ENCODE measurements at regions not wholly inside any gene's neighbourhood (a gene's known extent, or its start where the extent isn't known, plus 50 kb on each side); places are given as distances from the start of the nearest gene placed in this dataset.
"Not testable (repeated sequence)": the region's sequence is repeated elsewhere in the genome, so short reads cannot be mapped to it uniquely, and the experiment has no call there.

DNA sequence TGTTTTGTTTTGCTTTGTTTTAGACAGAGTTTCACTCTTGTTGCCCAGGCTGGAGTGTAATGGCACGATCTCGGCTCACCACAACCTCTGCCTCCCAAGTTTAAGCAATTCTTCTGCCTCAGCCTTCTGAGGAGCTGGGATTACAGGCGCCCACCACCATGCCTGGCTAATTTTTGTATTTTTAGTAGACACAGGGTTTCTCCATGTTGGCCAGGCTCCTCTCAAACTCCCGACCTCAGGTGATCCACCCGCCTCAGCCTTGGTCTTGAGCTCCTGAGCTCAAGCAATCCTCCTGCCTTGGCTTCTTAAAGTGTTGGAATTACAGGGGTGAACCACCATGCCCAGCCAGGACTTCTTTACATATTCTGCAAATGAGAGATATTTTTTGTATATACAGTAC, 57.5 kb upstream of the WNT7B start:
- not testable (repeated sequence) for H3K4me3 ChIP-seq (ENCODE audit: low read length); H3K4me2 ChIP-seq (ENCODE audit: low read length); H3K9me3 ChIP-seq (replicated peaks; ENCODE audit: low read length); H3K27me3 ChIP-seq (ENCODE audit: control insufficient read depth, insufficient read depth, low read length); H3K36me3 ChIP-seq (ENCODE audit: insufficient read depth, low read length)
- Histone ChIP-seq H3K9ac (ENCODE audit: low read depth, low read length) (peak overlapping the region; percentile 89), H3K4me1 (ENCODE audit: control insufficient read depth, insufficient read depth, low read length) (peaks cover 35% of the 10 kb centered on the region)

- H3K9ac ChIP-seq (ENCODE audit: low read depth, low read length), result peak overlapping the region; percentile 89
- H3K36me3 ChIP-seq (ENCODE audit: insufficient read depth, low read length), result no peaks in the 10 kb centered on the region
- no peaks in the 10 kb centered on the region for H3K27me3 ChIP-seq (ENCODE audit: control insufficient read depth, insufficient read depth, low read length)
- H3K4me2 ChIP-seq (ENCODE audit: low read length), result peak overlapping the region; percentile 88
- peaks cover 43% of the 10 kb centered on the region for H3K4me1 ChIP-seq (ENCODE audit: control insufficient read depth, insufficient read depth, low read length)
- H3K4me3 ChIP-seq (ENCODE audit: low read length), result peak overlapping the region; percentile 69
- H3K9me3 ChIP-seq (replicated peaks; ENCODE audit: low read length), result no peaks in the 10 kb centered on the region
Measured at GRCh38 chr22:46035380-46035741, 58.4 kb upstream of the WNT7B start.

DNA sequence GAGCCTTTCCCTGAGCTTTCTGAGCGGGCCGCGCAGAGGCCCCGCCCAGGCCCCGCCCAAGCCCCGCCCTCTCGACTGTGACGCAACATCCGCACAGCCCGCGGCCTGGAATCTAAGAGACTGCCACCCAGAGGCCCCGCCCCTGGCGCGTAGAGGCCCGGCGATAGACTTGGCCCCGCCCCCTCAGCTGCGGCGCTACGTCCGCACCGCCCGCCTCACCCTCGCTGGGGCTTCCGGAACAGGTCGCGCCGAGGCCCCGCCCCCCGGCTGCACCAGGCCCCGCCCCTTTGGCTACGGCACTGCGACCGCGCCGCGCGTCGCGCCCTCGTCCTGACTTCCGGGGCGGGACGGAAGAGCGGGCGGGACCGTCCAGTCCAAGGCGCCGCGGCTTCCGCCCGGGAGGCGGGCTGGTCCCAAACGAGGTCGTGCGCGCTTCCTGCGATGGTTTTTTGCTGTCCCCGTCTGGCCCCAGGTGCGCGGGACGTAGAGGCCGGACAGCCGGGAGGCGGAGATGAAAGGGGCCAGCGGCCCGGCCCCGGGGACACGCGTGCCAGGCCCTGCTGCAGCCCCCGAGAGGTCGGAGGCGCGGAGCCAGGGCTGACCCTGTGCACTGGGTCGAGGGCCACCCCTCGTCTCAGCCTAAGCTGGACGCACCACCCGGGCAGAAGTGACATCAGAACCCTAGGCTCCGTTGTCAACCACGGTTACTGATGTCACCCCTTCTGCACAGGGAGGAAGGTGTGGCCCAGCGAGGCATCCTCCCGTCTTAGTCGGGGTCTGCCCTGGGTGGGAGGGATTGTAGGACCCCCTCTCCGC, 59.0 kb upstream of the WNT7B start:
- Histone ChIP-seq H3K9me3 (replicated peaks; ENCODE audit: low read length) (no peaks in the 10 kb centered on the region), H3K4me1 (ENCODE audit: control insufficient read depth, insufficient read depth, low read length) (peaks cover 49% of the 10 kb centered on the region), H3K4me2 (ENCODE audit: low read length) (peak overlapping the region; percentile 100), H3K4me3 (ENCODE audit: low read length) (peak overlapping the region; percentile 91), H3K27me3 (ENCODE audit: control insufficient read depth, insufficient read depth, low read length) (no peaks in the 10 kb centered on the region), H3K36me3 (ENCODE audit: insufficient read depth, low read length) (no peaks in the 10 kb centered on the region), H3K9ac (ENCODE audit: low read depth, low read length) (peak overlapping the region; percentile 97)

DNA sequence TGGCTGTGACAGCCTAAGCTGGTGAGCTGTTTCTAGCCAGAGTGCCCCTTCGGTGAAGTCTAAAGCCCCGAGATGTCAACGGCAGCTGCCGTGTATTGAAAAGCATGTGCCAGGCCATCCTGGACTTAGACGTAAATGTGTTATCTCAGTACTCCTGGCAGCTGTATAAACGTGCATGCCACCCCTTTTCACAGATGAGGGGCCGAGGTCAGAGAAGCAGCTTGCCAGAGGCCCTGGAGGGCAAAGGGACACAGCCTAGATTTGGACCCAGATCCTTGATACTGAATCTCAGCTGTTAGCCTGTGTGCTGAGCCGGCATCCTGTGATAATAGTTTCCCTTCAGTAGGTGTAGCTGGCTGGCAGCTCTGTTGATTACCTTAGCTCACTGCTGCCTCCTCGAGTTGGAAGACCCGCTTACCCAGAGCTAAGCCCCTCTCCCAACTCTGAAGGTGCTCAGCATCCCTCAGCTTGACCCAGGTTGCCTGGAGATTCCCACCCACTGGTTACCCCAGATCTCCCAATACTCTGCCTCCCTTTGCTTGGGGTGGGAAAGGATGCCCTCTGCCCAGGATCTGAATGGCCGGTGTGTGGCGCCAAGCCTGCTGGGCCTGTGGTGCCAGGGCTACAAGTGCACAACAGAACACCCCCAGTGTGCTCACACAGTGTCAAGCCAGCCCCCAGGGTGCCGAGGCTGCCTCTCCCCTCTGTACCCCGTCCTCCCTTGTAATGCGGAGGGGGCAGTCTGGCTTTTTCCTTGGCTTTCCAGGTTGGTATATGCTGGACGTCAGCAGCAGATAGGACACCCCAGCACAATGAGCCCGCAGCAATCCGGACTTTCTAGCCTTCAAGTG, 59.8 kb upstream of the WNT7B start:
- no peaks in the 10 kb centered on the region for H3K36me3 ChIP-seq (ENCODE audit: insufficient read depth, low read length)
- no peaks in the 10 kb centered on the region for H3K27me3 ChIP-seq (ENCODE audit: control insufficient read depth, insufficient read depth, low read length)
- peak overlapping the region; percentile 97 for H3K9ac ChIP-seq (ENCODE audit: low read depth, low read length)
- no peaks in the 10 kb centered on the region for H3K9me3 ChIP-seq (replicated peaks; ENCODE audit: low read length)
- peak overlapping the region; percentile 91 for H3K4me3 ChIP-seq (ENCODE audit: low read length)
- peak overlapping the region; percentile 100 for H3K4me2 ChIP-seq (ENCODE audit: low read length)
- H3K4me1 ChIP-seq (ENCODE audit: control insufficient read depth, insufficient read depth, low read length), result peaks cover 57% of the 10 kb centered on the region

DNA sequence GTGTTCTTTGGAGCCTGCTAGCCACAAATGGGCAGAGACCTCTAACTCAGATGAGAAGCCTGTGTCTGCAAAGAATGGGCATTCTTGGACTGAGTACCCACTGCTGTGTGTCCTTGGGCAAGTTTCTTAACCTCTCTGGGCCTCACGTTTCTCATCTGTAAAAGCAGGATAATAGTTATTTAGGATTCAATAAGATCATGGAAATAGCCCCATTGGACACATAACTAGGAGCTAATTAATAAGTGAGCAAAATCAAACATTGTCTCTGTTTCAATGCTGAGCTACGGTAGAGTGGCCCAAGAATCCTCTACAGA, 61.2 kb upstream of the WNT7B start:
- peaks cover 67% of the 10 kb centered on the region for H3K4me1 ChIP-seq (ENCODE audit: control insufficient read depth, insufficient read depth, low read length)
- H3K4me3 ChIP-seq (ENCODE audit: low read length), result no peak overlapping the region
- peak overlapping the region; percentile 93 for H3K9ac ChIP-seq (ENCODE audit: low read depth, low read length)
- no peaks in the 10 kb centered on the region for H3K36me3 ChIP-seq (ENCODE audit: insufficient read depth, low read length)
- H3K4me2 ChIP-seq (ENCODE audit: low read length), result peak overlapping the region; percentile 99
- no peaks in the 10 kb centered on the region for H3K9me3 ChIP-seq (replicated peaks; ENCODE audit: low read length)
- no peaks in the 10 kb centered on the region for H3K27me3 ChIP-seq (ENCODE audit: control insufficient read depth, insufficient read depth, low read length)

DNA sequence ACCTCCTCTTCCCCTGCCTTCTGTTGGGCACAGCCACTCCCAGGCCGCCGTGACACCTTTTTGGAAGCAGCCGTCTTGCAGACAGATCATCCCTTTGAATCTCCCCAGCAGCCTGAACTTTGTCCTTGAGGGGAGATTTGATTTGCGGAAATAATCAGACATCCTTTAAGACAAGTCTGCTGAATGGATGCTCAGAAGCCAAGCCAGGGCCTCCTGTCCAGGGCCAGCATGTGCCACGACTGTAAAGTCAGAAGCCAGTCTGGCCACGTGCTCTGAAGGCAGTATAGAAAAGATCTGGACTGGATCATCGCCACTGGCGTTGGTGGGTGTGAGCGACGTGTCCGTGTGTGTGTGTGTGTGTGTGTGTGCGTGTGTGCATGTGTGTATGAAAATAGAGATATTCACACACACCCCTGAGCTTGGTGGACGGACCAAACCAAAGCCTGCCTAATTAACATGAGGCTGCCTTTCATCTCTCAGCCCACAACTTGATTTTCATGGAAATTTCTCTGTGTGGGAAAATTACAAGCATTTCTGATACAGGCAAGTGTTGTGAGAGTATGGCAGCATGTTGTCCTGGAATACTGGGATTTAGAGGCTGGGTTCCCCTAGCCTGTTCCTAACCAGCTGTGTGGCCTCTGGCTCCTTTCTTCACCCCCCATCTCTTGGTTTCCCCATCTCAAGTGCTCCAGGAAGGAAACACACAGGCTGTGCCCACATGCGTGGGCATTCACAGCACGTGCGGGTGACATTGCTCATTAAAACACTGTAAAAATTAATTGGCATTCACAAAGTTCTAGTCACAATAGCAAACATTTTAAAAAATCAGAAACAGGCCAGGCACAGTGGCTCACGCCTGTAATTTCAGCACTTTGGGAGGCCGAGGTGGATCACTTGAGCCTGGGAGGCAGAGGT, 61.8 kb upstream of the WNT7B start:
- H3K36me3 ChIP-seq (ENCODE audit: insufficient read depth, low read length), result no peaks in the 10 kb centered on the region
- H3K4me1 ChIP-seq (ENCODE audit: control insufficient read depth, insufficient read depth, low read length), result peaks cover 73% of the 10 kb centered on the region
- peak overlapping the region; percentile 93 for H3K9ac ChIP-seq (ENCODE audit: low read depth, low read length)
- peak overlapping the region; percentile 38 for H3K4me3 ChIP-seq (ENCODE audit: low read length)
- no peaks in the 10 kb centered on the region for H3K27me3 ChIP-seq (ENCODE audit: control insufficient read depth, insufficient read depth, low read length)
- peak overlapping the region; percentile 99 for H3K4me2 ChIP-seq (ENCODE audit: low read length)
- H3K9me3 ChIP-seq (replicated peaks; ENCODE audit: low read length), result no peaks in the 10 kb centered on the region

GRCh38 chr22:46039535-46039934, 62.6 kb upstream of the WNT7B start:
- Histone ChIP-seq H3K36me3 (ENCODE audit: insufficient read depth, low read length) (no peaks in the 10 kb centered on the region), H3K27me3 (ENCODE audit: control insufficient read depth, insufficient read depth, low read length) (no peaks in the 10 kb centered on the region), H3K4me1 (ENCODE audit: control insufficient read depth, insufficient read depth, low read length) (peaks cover 80% of the 10 kb centered on the region), H3K4me2 (ENCODE audit: low read length) (peak overlapping the region; percentile 99), H3K9me3 (replicated peaks; ENCODE audit: low read length) (no peaks in the 10 kb centered on the region), H3K4me3 (ENCODE audit: low read length) (peak overlapping the region; percentile 38), H3K9ac (ENCODE audit: low read depth, low read length) (peak overlapping the region; percentile 93)

GRCh38 chr22:46040471-46041465, 63.8 kb upstream of the WNT7B start:
- Histone ChIP-seq H3K4me1 (ENCODE audit: control insufficient read depth, insufficient read depth, low read length) (peaks cover 82% of the 10 kb centered on the region), H3K4me3 (ENCODE audit: low read length) (peak overlapping the region; percentile 61), H3K36me3 (ENCODE audit: insufficient read depth, low read length) (no peaks in the 10 kb centered on the region), H3K27me3 (ENCODE audit: control insufficient read depth, insufficient read depth, low read length) (no peaks in the 10 kb centered on the region), H3K4me2 (ENCODE audit: low read length) (peak overlapping the region; percentile 99), H3K9me3 (replicated peaks; ENCODE audit: low read length) (no peaks in the 10 kb centered on the region), H3K9ac (ENCODE audit: low read depth, low read length) (peak overlapping the region; percentile 93)

DNA sequence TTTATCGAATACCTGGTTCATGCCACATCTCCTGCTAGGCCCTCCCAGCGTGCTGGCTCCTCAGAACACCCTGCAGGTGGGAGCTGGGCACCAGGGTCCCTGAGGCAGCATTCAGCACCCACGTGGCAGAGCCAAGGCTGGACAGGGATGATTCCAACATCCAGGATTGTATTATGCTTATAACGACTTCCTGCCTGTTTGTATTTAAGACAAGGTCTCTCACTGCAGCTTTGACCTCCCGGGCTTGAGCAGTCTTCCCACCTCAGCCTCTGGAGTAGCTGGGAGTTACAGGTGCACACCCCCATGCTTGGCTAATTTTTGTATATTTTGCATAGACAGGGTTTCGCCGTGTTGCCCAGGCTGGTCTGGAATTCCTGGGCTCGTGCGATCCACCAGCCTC, 64.7 kb upstream of the WNT7B start:
- peak overlapping the region; percentile 93 for H3K9ac ChIP-seq (ENCODE audit: low read depth, low read length)
- H3K27me3 ChIP-seq (ENCODE audit: control insufficient read depth, insufficient read depth, low read length), result no peaks in the 10 kb centered on the region
- peaks cover 85% of the 10 kb centered on the region for H3K4me1 ChIP-seq (ENCODE audit: control insufficient read depth, insufficient read depth, low read length)
- H3K4me2 ChIP-seq (ENCODE audit: low read length), result peak overlapping the region; percentile 99
- no peaks in the 10 kb centered on the region for H3K9me3 ChIP-seq (replicated peaks; ENCODE audit: low read length)
- H3K4me3 ChIP-seq (ENCODE audit: low read length), result peak overlapping the region; percentile 61
- H3K36me3 ChIP-seq (ENCODE audit: insufficient read depth, low read length), result no peaks in the 10 kb centered on the region

- peak overlapping the region; percentile 93 for H3K9ac ChIP-seq (ENCODE audit: low read depth, low read length)
- peak overlapping the region; percentile 68 for H3K4me3 ChIP-seq (ENCODE audit: low read length)
- H3K4me1 ChIP-seq (ENCODE audit: control insufficient read depth, insufficient read depth, low read length), result peaks cover 85% of the 10 kb centered on the region
Measured at GRCh38 chr22:46042786-46043185, 65.8 kb upstream of the WNT7B start.

More at GRCh38 chr22:46042786-46043185, 65.8 kb upstream of the WNT7B start:
- H3K27me3 ChIP-seq (ENCODE audit: control insufficient read depth, insufficient read depth, low read length), result no peaks in the 10 kb centered on the region
- H3K4me2 ChIP-seq (ENCODE audit: low read length), result peak overlapping the region; percentile 99
- H3K36me3 ChIP-seq (ENCODE audit: insufficient read depth, low read length), result no peaks in the 10 kb centered on the region
- no peaks in the 10 kb centered on the region for H3K9me3 ChIP-seq (replicated peaks; ENCODE audit: low read length)

Measured in skeletal muscle satellite cell (primary cell).